ENCODE measurements at regions not wholly inside any gene's neighbourhood (a gene's known extent, or its start where the extent isn't known, plus 50 kb on each side); places are given as distances from the start of the nearest gene placed in this dataset.

DNA sequence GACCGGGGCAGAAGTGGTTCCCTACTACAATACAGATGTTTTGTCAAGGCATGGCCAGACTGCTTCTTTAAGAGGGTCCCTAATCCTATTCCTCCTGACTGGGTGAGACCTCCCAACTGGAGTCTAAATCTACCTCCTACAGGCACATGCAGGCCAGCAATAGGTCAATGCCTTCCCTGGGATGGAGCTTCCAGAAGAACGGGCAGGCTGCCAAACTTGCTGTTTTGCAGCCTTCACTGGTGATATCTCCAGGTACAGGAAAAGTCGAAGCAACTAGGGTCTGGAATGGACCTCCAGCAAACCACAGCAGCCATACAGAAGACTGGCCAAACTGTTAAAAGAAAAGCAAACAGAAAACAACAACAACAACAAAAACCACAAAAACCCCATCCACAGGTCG, 678.4 kb upstream of the DIAPH2 start:
- DNase-seq: no peak
- H3K23ac ChIP-seq (ENCODE audit: low read length): no peak overlapping the region
- H4K8ac ChIP-seq (ENCODE audit: low read depth, low read length): no peak overlapping the region
- H3K27ac ChIP-seq (ENCODE audit: low read depth, low read length): no peak overlapping the region
- H2BK12ac ChIP-seq (ENCODE audit: low read length): no peak overlapping the region
- no peak overlapping the region for H2AK5ac ChIP-seq (ENCODE audit: low read length)
- no peaks in the 10 kb centered on the region for H3K4me1 ChIP-seq (ENCODE audit: control insufficient read depth in 1 of 2, insufficient read depth in 2 of 2, low read length in 2 of 2)
- H2BK5ac ChIP-seq (ENCODE audit: low read depth, low read length, poor library complexity): no peak overlapping the region
- H3K79me2 ChIP-seq (ENCODE audit: control insufficient read depth, insufficient read depth, low read length, poor library complexity): no peaks in the 10 kb centered on the region
- H3K79me1 ChIP-seq (ENCODE audit: low read length): no peaks in the 10 kb centered on the region
- H3K9ac ChIP-seq (ENCODE audit: low read length): no peak overlapping the region
- H2AFZ ChIP-seq (ENCODE audit: insufficient read depth, low read length, poor library complexity): no peak overlapping the region
- no peak overlapping the region for H3K4ac ChIP-seq (ENCODE audit: low read depth, low read length)
- no peak overlapping the region for H3K4me3 ChIP-seq (ENCODE audit: low read depth, low read length)
- H3K18ac ChIP-seq (ENCODE audit: low read length): no peak overlapping the region
- H3K4me2 ChIP-seq (ENCODE audit: low read length): no peak overlapping the region
- H4K12ac ChIP-seq (ENCODE audit: low read depth, low read length): no peak overlapping the region
- H4K91ac ChIP-seq (ENCODE audit: low read depth, low read length): no peak overlapping the region
- no peaks in the 10 kb centered on the region for H3K9me3 ChIP-seq (ENCODE audit: insufficient read depth, low read depth, low read length)
- no peaks in the 10 kb centered on the region for H3K27me3 ChIP-seq (ENCODE audit: insufficient read depth, low read length)
- no peak overlapping the region for H3K14ac ChIP-seq (ENCODE audit: low read length)
- no peaks in the 10 kb centered on the region for H3K36me3 ChIP-seq (ENCODE audit: control insufficient read depth in 1 of 2, insufficient read depth in 2 of 2, low read length in 2 of 2)
- WGBS (ENCODE audit: extremely low coverage, insufficient coverage, insufficient read length): no CpG with 5 or more reads among the region's 4 CpGs
- no peak overlapping the region for H2BK120ac ChIP-seq (ENCODE audit: insufficient read depth, low read length, poor library complexity)

GRCh38 chrX:96027407-96027806, 657.2 kb upstream of the DIAPH2 start:
- H3K4me1 ChIP-seq (ENCODE audit: control insufficient read depth in 1 of 2, insufficient read depth in 2 of 2, low read length in 2 of 2): no peaks in the 10 kb centered on the region

DNA sequence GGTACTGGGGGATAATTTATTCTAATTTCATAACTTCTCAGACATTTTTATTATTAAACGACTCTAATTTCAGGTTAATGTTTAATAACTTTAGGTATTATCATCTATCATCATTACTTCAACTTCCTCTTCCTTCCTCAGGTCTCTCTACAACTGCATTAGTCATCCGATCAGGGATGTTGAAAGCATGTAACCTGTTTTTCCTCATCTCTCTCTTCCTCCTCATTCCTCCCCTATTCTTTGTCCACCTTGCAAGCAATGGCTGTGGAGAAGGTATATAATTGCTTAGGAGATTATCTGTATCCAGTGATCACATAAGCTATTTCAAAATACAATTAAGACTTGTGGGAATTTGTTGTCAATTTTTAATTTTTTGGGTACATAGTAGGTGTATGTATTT, 632.6 kb upstream of the DIAPH2 start:
- Histone ChIP-seq H3K4me3 (ENCODE audit: low read depth, low read length) (no peak overlapping the region), H3K14ac (ENCODE audit: low read length) (no peak overlapping the region), H3K4me1 (ENCODE audit: control insufficient read depth in 1 of 2, insufficient read depth in 2 of 2, low read length in 2 of 2) (no peaks in the 10 kb centered on the region), H3K36me3 (ENCODE audit: control insufficient read depth in 1 of 2, insufficient read depth in 2 of 2, low read length in 2 of 2) (no peaks in the 10 kb centered on the region), H3K27ac (ENCODE audit: low read depth, low read length) (no peak overlapping the region), H3K79me2 (ENCODE audit: control insufficient read depth, insufficient read depth, low read length, poor library complexity) (no peaks in the 10 kb centered on the region), H2BK12ac (ENCODE audit: low read length) (no peak overlapping the region), H2AK5ac (ENCODE audit: low read length) (no peak overlapping the region), H3K23ac (ENCODE audit: low read length) (no peak overlapping the region), H2AFZ (ENCODE audit: insufficient read depth, low read length, poor library complexity) (no peak overlapping the region), H2BK5ac (ENCODE audit: low read depth, low read length, poor library complexity) (no peak overlapping the region), H4K12ac (ENCODE audit: low read depth, low read length) (no peak overlapping the region), H4K8ac (ENCODE audit: low read depth, low read length) (no peak overlapping the region), H3K4ac (ENCODE audit: low read depth, low read length) (no peak overlapping the region), H4K91ac (ENCODE audit: low read depth, low read length) (no peak overlapping the region), H3K4me2 (ENCODE audit: low read length) (no peak overlapping the region), H3K9me3 (ENCODE audit: insufficient read depth, low read depth, low read length) (no peaks in the 10 kb centered on the region), H3K79me1 (ENCODE audit: low read length) (no peaks in the 10 kb centered on the region), H3K9ac (ENCODE audit: low read length) (no peak overlapping the region), H2BK120ac (ENCODE audit: insufficient read depth, low read length, poor library complexity) (no peak overlapping the region), H3K18ac (ENCODE audit: low read length) (no peak overlapping the region), H3K27me3 (ENCODE audit: insufficient read depth, low read length) (no peaks in the 10 kb centered on the region)
- WGBS (ENCODE audit: extremely low coverage, insufficient coverage, insufficient read length): no CpG with 5 or more reads among the region's 2 CpGs
- DNase-seq: peak in 1 of 2 donors; percentile 54

More at GRCh38 chrX:96027407-96027806, 657.2 kb upstream of the DIAPH2 start:
- Histone ChIP-seq H4K12ac (ENCODE audit: low read depth, low read length) (no peak overlapping the region), H3K79me1 (ENCODE audit: low read length) (no peaks in the 10 kb centered on the region), H3K4me3 (ENCODE audit: low read depth, low read length) (no peak overlapping the region), H3K14ac (ENCODE audit: low read length) (no peak overlapping the region), H3K27me3 (ENCODE audit: insufficient read depth, low read length) (no peaks in the 10 kb centered on the region), H3K4me2 (ENCODE audit: low read length) (no peak overlapping the region), H2AFZ (ENCODE audit: insufficient read depth, low read length, poor library complexity) (no peak overlapping the region), H3K4ac (ENCODE audit: low read depth, low read length) (no peak overlapping the region), H3K27ac (ENCODE audit: low read depth, low read length) (no peak overlapping the region), H2BK120ac (ENCODE audit: insufficient read depth, low read length, poor library complexity) (no peak overlapping the region), H2BK5ac (ENCODE audit: low read depth, low read length, poor library complexity) (no peak overlapping the region), H4K91ac (ENCODE audit: low read depth, low read length) (no peak overlapping the region), H3K9me3 (ENCODE audit: insufficient read depth, low read depth, low read length) (no peaks in the 10 kb centered on the region), H3K36me3 (ENCODE audit: control insufficient read depth in 1 of 2, insufficient read depth in 2 of 2, low read length in 2 of 2) (no peaks in the 10 kb centered on the region), H3K18ac (ENCODE audit: low read length) (no peak overlapping the region), H2BK12ac (ENCODE audit: low read length) (no peak overlapping the region), H4K8ac (ENCODE audit: low read depth, low read length) (no peak overlapping the region), H3K9ac (ENCODE audit: low read length) (no peak overlapping the region), H3K79me2 (ENCODE audit: control insufficient read depth, insufficient read depth, low read length, poor library complexity) (no peaks in the 10 kb centered on the region), H3K23ac (ENCODE audit: low read length) (no peak overlapping the region), H2AK5ac (ENCODE audit: low read length) (no peak overlapping the region)
- no CpG with 5 or more reads among the region's 2 CpGs for WGBS (ENCODE audit: extremely low coverage, insufficient coverage, insufficient read length)
- DNase-seq: peak; percentile 64 to 87

DNA sequence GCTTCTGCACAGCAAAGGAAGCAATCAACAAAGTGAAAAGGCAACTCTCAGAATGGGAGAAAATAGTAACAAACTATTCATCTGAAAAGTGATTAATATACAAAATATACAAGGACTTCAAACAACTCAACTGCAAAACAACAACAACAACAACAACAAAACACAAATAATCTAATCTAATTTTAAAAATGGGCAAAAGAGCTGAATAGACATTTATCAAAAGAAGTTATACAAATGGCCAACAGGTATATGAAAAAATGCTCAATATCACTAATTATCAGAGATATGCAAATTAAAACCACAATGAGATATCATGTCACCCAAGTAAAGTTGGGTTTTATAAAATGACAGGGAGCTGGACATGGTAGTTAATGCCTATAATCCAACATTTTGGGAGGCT, 602.8 kb upstream of the DIAPH2 start:
- Histone ChIP-seq H3K36me3 (ENCODE audit: control insufficient read depth in 1 of 2, insufficient read depth in 2 of 2, low read length in 2 of 2) (no peaks in the 10 kb centered on the region), H3K79me1 (ENCODE audit: low read length) (no peaks in the 10 kb centered on the region), H2AK5ac (ENCODE audit: low read length) (no peak overlapping the region), H3K14ac (ENCODE audit: low read length) (no peak overlapping the region), H3K18ac (ENCODE audit: low read length) (no peak overlapping the region), H3K4me1 (ENCODE audit: control insufficient read depth in 1 of 2, insufficient read depth in 2 of 2, low read length in 2 of 2) (no peaks in the 10 kb centered on the region), H3K27me3 (ENCODE audit: insufficient read depth, low read length) (no peaks in the 10 kb centered on the region), H2BK12ac (ENCODE audit: low read length) (no peak overlapping the region), H4K12ac (ENCODE audit: low read depth, low read length) (no peak overlapping the region), H2BK120ac (ENCODE audit: insufficient read depth, low read length, poor library complexity) (no peak overlapping the region), H2BK5ac (ENCODE audit: low read depth, low read length, poor library complexity) (no peak overlapping the region), H3K9ac (ENCODE audit: low read length) (no peak overlapping the region), H3K4ac (ENCODE audit: low read depth, low read length) (no peak overlapping the region), H3K9me3 (ENCODE audit: insufficient read depth, low read depth, low read length) (no peaks in the 10 kb centered on the region), H4K8ac (ENCODE audit: low read depth, low read length) (no peak overlapping the region), H3K4me2 (ENCODE audit: low read length) (no peak overlapping the region), H3K23ac (ENCODE audit: low read length) (no peak overlapping the region), H3K4me3 (ENCODE audit: low read depth, low read length) (no peak overlapping the region), H2AFZ (ENCODE audit: insufficient read depth, low read length, poor library complexity) (no peak overlapping the region), H3K27ac (ENCODE audit: low read depth, low read length) (no peak overlapping the region), H3K79me2 (ENCODE audit: control insufficient read depth, insufficient read depth, low read length, poor library complexity) (no peaks in the 10 kb centered on the region), H4K91ac (ENCODE audit: low read depth, low read length) (no peak overlapping the region)
- no peak for DNase-seq

All from trophoblast cell (in vitro differentiated cells and primary cell).